Sigmoid colon (tissue), 6 donors: ENCODE measurements at regions not wholly inside any gene's neighbourhood (a gene's known extent, or its start where the extent isn't known, plus 50 kb on each side); places are given as distances from the start of the nearest gene placed in this dataset.

ENCODE experiments used
- DNase-seq: peaks from one replicate; pipeline ENCODE4 v3.0.0-alpha.2; 2019
- H3K27ac ChIP-seq, 4 donors: fragments of 200-600 bp; sonication (generic); one replicate each; pipeline ENCODE4 v1.5.1; 2016 to 2019; ENCODE audit warnings: mild to moderate bottlenecking in 1 of 4
- H3K27me3 ChIP-seq, 3 donors: fragments of 200-600 bp; sonication (generic); one replicate each; pipeline ENCODE4 v1.5.1; 2019; ENCODE audit warnings: mild to moderate bottlenecking in 1 of 3
- H3K36me3 ChIP-seq, 4 donors: fragments of 200-600 bp; sonication (generic); one replicate each; pipeline ENCODE4 v1.5.1; 2016 to 2019
- H3K4me1 ChIP-seq, 4 donors: fragments of 200-600 bp; sonication (generic); one replicate each; pipeline ENCODE4 v1.5.1; 2017 to 2019
- H3K4me3 ChIP-seq, 4 donors: fragments of 200-600 bp; sonication (generic); one replicate each; pipeline ENCODE4 v1.5.1; 2017 to 2019; ENCODE audit warnings: mild to moderate bottlenecking in 2 of 4, moderate library complexity in 1 of 4
- H3K9me3 ChIP-seq, 4 donors: fragments of 200-600 bp in 3 of 4; sonication (generic) in 3 of 4; one replicate each; pipeline versions ENCODE4 v1.5.1 to v1.6.1; 2013 to 2019
- EP300 ChIP-seq, 4 donors: sonication (generic); formaldehyde crosslinking; IDR thresholded peaks; one replicate each; pipeline ENCODE4 v1.6.1; 2017; ENCODE audit warnings: antibody characterized with exemption in 4 of 4
- POLR2A ChIP-seq, 2 donors: fragments of 450-650 bp; IDR thresholded peaks; one replicate each; pipeline ENCODE4 v1.6.1; 2016; ENCODE audit warnings: antibody characterized with exemption in 2 of 2, mild to moderate bottlenecking in 2 of 2, moderate library complexity in 2 of 2
- POLR2AphosphoS5 ChIP-seq, 4 donors: sonication (generic); formaldehyde crosslinking; IDR thresholded peaks; one replicate each; pipeline ENCODE4 v1.6.1; 2017; ENCODE audit warnings: antibody characterized with exemption in 4 of 4
- WGBS, 2 donors: extraction: QIAGEN DNeasy Blood & Tissue Kit; methylation state at CpG; one replicate each; pipeline ENCODE4 v1.1.7; 2013; 5-methylcytosine and 5-hydroxymethylcytosine counted together
- intact Hi-C: fragments of 100-400 bp; cut with DNase I; formaldehyde crosslinking; loops from one replicate; pipeline ENCODE4 v1.15.1; 2023
- TF ChIP-seq, protein P1 (sequence below), 4 experiments: fragments of 450-650 bp in 3 of 4; fragments of 200-600 bp in 1 of 4; IDR thresholded peaks; one replicate each; pipeline ENCODE4 v1.5.1; 2016 to 2019; ENCODE audit warnings: antibody characterized with exemption in 4 of 4, mild to moderate bottlenecking in 3 of 4, moderate library complexity in 2 of 4
- donor health status: healthy with polysubstance abuse.
- donor health status: healthy.

DNA sequence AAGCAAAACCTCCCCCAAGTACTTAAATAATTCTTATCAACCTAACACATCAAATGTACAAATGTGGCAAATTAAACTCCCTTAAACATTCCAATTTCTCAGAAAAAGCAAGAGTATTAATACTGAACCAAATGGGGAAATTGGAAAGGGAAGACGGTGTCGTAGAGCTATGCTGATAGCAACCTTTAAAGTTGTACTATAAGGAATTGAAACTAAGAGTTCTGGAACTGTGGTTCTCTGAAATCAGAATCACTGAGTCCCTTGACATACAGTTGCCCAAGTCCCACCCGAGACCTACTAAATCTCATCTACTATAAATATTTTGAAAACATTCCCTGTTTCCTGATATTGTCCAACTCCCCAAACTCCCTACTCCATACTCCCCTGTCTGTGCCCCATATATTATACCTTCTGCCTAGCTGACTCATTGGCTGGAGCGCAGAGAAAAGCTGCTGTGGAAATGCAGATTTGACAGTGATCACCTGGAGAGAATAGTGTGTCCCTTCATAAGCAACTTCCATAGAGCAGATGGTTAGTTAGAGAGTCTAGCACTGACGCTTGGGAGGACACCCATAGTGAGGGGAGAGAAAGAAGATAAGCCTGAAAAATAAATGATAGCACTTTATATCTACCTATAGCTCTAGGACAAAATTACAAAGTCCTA, 51.4 kb upstream of the ITM2B start:
- intact Hi-C loops, result no loop called here
- DNase-seq, result no peak
- no peaks in the 10 kb centered on the region for H3K36me3 ChIP-seq
- TF ChIP-seq EP300 (IDR thresholded peaks at IDR 0.05), result no peak
- no peak for TF ChIP-seq POLR2A (IDR thresholded peaks at IDR 0.05)
- TF ChIP-seq POLR2AphosphoS5 (IDR thresholded peaks at IDR 0.05), result no peak
- TF ChIP-seq, protein P1, sequence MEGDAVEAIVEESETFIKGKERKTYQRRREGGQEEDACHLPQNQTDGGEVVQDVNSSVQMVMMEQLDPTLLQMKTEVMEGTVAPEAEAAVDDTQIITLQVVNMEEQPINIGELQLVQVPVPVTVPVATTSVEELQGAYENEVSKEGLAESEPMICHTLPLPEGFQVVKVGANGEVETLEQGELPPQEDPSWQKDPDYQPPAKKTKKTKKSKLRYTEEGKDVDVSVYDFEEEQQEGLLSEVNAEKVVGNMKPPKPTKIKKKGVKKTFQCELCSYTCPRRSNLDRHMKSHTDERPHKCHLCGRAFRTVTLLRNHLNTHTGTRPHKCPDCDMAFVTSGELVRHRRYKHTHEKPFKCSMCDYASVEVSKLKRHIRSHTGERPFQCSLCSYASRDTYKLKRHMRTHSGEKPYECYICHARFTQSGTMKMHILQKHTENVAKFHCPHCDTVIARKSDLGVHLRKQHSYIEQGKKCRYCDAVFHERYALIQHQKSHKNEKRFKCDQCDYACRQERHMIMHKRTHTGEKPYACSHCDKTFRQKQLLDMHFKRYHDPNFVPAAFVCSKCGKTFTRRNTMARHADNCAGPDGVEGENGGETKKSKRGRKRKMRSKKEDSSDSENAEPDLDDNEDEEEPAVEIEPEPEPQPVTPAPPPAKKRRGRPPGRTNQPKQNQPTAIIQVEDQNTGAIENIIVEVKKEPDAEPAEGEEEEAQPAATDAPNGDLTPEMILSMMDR (IDR thresholded peaks at IDR 0.05), result no peak
- no peaks in the 10 kb centered on the region for H3K4me1 ChIP-seq
- WGBS, 2 donors, result 71 to 88% methylated on average over 5 of the region's 5 CpGs
- no peak overlapping the region for H3K4me3 ChIP-seq
- H3K27me3 ChIP-seq, result no peaks in the 10 kb centered on the region
- H3K27ac ChIP-seq, result no peak overlapping the region
- no peaks in the 10 kb centered on the region for H3K9me3 ChIP-seq

DNA sequence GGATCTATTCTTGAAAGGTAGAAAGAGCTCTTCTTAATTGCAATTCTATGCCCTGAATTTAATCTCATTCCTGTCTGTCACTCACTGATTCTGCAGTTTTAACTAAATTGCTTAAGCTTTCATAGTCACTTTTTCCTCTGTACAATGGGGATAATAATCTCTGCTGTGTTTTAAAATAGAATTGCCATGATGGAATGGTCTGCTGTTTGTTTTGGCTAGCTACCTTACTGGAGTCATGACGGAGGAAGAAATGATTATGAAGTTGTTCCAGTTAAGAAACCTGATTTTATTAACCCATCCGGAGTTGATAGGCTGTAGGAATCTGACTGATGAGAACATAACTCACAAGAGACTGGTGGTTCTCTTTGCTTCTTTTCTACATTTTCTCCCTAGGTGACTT, 54.9 kb upstream of the ITM2B start:
- Histone ChIP-seq H3K27me3 (no peaks in the 10 kb centered on the region), H3K27ac (no peak overlapping the region), H3K36me3 (no peaks in the 10 kb centered on the region), H3K4me3 (no peak overlapping the region), H3K9me3 (no peaks in the 10 kb centered on the region), H3K4me1 (no peaks in the 10 kb centered on the region)
- WGBS, 2 donors, result 20 to 76% methylated on average over 2 of the region's 2 CpGs
- TF ChIP-seq POLR2AphosphoS5 (IDR thresholded peaks at IDR 0.05), result no peak
- no peak for DNase-seq
- intact Hi-C loops, result no loop called here

GRCh38 chr13:48176781-48177180, 56.2 kb upstream of the ITM2B start:
- intact Hi-C loops, result no loop called here
- Histone ChIP-seq H3K27ac (no peak overlapping the region), H3K4me3 (no peak overlapping the region), H3K27me3 (no peaks in the 10 kb centered on the region), H3K9me3 (no peaks in the 10 kb centered on the region), H3K36me3 (no peaks in the 10 kb centered on the region), H3K4me1 (no peaks in the 10 kb centered on the region)
- no peak for DNase-seq
- TF ChIP-seq EP300 (IDR thresholded peaks at IDR 0.05) (no peak), POLR2AphosphoS5 (IDR thresholded peaks at IDR 0.05) (no peak), POLR2A (IDR thresholded peaks at IDR 0.05) (no peak)
- TF ChIP-seq, protein P1 (IDR thresholded peaks at IDR 0.05), result no peak
- WGBS, 2 donors, result 94% methylated on average over 6 of the region's 6 CpGs

DNA sequence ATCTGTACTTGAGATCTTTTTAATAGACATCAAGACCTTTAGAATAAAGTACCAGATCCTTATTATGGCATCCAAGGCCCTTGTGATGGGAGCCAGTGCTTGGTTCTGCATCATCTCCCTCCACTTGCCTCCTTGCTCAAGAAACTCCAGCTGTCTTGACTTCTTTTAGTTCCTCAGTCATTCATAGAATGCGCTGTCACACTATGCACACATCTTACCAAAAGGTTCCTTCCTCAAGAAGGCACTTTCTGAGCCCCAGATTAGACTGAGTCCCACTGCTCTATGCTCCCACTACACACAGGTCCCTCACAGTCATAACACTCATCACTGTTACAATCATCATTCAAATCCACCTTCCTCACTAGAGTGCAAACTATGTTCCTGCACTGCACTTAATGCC, 57.8 kb upstream of the ITM2B start:
- Histone ChIP-seq H3K36me3 (no peaks in the 10 kb centered on the region), H3K9me3 (no peaks in the 10 kb centered on the region), H3K27ac (no peak overlapping the region), H3K27me3 (no peaks in the 10 kb centered on the region), H3K4me1 (no peaks in the 10 kb centered on the region), H3K4me3 (no peak overlapping the region)
- no peak for DNase-seq
- WGBS, 2 donors, result 81 to 96% methylated on average over 1 of the region's 1 CpG
- TF ChIP-seq EP300 (IDR thresholded peaks at IDR 0.05), result no peak
- no peak for TF ChIP-seq POLR2A (IDR thresholded peaks at IDR 0.05)
- intact Hi-C loops, result no loop called here

- WGBS, 2 donors, result 78 to 86% methylated on average over 5 of the region's 5 CpGs
- no peaks in the 10 kb centered on the region for H3K27me3 ChIP-seq
These were observed 65.1 kb upstream of the ITM2B start for GRCh38 chr13:48167866-48168265.

More at GRCh38 chr13:48167866-48168265, 65.1 kb upstream of the ITM2B start:
- Histone ChIP-seq H3K4me3 (no peak overlapping the region), H3K9me3 (no peaks in the 10 kb centered on the region), H3K4me1 (no peaks in the 10 kb centered on the region), H3K36me3 (no peaks in the 10 kb centered on the region), H3K27ac (no peak overlapping the region)
- DNase-seq, result no peak
- intact Hi-C loops, result no loop called here
- TF ChIP-seq EP300 (IDR thresholded peaks at IDR 0.05) (no peak), POLR2A (IDR thresholded peaks at IDR 0.05) (no peak), POLR2AphosphoS5 (IDR thresholded peaks at IDR 0.05) (no peak)
- TF ChIP-seq, protein P1 (IDR thresholded peaks at IDR 0.05), result no peak
